Stimulated activated CD8-positive, alpha-beta memory T cell treated with anti-CD3 and anti-CD28 coated beads, Interleukin-15, amount 100 ng/mL, for 48 hours (primary cell): ENCODE measurements at regions not wholly inside any gene's neighbourhood (a gene's known extent, or its start where the extent isn't known, plus 50 kb on each side); places are given as distances from the start of the nearest gene placed in this dataset.

Source experiments
- DNase-seq, 2 donors: peaks; one replicate each; pipeline ENCODE4 v3.0.0-alpha.2; 2020; ENCODE audit warnings: low read depth in 2 of 2

DNA sequence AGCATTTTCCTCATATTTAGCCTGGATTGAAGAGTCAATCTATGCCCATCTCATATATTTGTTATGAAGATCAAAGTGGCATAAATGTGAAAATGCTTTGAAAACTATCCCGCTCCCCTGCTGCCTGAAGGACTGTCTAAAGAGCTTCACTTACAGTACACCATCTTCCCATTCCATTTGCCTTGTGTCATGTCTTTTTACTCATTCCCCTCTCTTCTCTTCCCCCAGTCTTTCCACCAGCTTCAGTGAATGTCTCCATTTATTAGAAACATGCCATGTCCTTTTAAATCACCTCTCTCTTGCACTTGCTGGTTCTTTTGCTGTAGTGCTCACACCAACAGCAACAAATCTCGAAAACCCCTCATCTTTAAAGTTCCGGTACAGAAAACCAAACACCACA lies 192.7 kb upstream of the SGCD start:
- no peak for DNase-seq

DNA sequence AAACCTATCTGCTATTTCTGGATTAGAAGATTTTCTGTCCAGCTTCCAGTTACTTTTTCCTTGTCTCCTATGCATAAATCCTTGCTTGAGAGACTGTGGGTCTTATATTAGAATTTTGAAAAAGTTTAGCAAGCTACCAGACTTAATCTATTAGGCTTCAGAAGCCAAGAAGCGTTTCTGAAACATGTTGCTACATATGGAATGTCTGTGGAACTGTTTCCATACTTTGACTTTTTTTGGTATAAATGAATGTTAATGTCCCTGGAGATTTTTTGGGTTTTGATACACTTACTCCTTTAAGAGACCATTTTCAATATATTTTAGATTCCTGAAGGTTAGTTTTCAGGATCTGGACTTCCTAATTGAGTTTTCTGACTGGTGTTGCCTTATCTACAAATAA lies 191.4 kb upstream of the SGCD start:
- no peak for DNase-seq

DNA sequence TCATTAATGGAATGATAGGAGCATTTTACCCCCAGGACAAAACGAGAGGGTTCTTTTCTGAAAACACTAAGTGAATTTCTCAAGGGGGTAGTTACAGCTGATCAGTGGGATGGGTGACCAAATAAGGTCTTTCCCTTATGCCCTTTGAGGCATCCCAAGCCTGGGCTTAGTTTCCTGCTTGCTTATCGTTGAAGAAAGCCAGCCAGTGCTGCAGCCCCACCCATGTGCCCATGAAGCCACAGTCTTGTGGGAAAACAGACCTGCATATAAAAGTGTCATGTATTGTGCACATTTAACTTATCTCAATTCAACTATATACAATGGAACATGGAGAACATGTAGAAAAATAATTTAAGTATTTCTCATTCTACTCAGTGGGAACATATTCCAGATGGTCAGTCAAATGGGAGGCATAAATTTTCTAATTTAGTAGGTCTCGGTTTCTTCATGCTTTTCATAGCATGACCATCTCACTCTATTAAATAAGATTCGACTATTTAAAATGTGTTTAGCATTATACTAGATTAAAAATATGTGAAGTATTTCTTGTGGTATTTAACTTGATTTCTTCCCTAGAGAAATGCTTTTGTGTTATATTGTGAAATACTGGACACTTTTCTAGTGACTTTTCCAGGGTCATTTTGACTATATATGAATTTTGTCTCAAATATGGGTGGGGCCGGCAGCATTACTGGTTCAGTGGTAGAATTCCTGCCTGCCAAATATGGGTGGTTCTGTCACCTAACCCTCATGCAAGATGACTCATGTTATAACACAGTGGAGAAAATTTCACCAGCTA lies 189.7 kb upstream of the SGCD start:
- DNase-seq, result no peak

DNA sequence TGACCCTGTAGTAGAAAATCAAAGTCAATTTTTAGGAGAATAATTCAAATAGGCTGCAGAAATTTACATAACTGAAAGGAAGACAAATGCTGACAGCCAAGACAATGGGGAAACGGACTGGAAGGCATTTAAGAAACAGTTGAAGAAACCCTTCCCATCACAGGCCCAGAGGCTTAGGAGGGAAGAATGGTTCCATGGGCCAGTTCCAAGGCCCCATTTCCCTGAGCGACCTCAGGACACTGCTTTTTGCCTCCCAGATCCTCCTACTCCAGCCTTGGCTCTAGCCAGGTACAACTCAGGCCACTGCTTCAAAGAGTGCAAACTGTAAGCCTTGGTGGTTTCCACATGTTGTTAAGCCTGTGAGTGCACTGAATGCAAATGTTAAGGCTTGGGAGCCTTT lies 184.1 kb upstream of the SGCD start:
- DNase-seq, result no peak

DNA sequence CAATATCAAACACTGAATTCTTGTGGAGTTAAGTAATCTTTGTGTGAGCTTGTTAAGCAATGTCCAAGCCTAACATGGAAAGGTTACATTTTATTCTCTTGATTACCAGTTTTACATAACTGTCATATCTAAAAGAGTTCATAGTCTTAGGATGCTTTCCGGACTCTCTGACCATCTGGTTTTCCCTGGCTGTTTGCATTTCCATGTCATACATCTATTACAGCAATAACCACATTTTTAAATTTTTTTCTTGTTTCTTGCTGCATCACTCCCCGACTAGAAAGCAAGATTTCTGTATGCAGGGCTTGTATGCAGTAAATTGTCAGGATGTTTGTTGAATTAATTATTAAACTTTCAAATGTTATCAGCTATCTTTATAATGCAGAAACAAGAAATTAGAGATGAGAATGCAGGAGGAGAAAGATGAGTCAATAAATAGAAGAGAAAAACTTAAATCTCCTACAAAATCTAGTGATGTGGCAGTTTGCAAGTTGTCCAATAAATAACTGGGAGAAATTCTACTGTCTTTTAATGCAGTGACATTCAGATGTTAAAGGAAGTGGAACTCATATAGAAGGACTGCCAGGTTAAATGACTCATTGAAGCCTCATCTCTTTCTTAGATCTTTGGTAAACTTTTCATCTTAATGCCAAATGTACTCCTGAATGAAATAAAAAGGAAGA lies 179.6 kb upstream of the SGCD start:
- DNase-seq, result no peak

DNA sequence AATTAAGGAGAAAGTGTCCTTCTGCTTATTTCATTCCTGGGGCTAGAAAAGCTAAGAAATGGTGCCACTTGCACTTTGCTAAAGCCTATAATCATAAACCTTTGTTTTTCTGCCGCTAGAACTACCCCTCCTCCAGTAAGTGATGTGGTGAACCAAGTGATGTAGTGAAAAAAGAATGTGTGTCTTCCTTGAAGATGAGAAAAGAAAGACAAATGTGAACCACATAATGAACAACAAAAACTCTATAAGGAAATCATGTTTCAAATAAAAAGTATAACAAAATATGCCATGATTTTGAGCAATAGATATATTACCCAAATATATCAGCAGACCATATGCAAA lies 179.0 kb upstream of the SGCD start:
- DNase-seq, result no peak

DNA sequence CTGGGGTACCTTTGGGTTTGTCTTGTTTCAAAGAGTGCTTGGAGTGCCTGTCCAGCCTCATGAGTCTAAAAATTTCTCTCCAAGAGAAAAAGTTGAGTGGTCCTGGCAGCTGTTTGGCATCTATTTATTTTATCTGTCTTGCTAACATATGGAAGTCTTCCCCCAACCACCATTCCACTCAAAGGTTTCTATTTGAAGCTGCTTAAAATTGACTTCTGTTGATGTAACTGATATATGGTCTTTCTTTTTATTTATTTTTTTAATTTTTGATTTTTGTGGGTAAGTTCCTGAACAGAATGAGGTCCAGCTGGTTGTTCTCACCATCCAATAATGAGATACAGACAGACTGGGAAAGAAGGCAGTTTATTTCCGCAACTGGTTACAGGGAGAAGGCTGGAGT lies 178.7 kb upstream of the SGCD start:
- DNase-seq, result no peak

DNA sequence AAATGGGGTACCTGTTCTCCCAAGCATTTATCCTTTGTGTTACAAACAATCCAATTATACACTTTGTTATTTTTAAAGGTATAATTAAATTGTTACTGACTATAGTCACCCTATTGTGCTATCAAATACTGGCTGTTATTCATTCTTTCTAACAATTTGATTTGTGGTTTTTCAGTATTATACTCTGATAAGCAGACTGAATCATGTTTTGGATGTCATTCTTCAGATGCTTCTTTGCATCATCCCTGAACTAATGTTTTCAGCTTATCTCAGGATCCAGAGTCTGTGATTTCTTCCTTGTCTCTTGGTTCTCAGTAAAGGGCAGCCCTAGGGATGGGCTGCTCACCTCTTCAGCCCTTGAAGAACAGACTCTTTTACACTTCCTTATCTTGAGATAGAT lies 177.8 kb upstream of the SGCD start:
- no peak for DNase-seq

DNA sequence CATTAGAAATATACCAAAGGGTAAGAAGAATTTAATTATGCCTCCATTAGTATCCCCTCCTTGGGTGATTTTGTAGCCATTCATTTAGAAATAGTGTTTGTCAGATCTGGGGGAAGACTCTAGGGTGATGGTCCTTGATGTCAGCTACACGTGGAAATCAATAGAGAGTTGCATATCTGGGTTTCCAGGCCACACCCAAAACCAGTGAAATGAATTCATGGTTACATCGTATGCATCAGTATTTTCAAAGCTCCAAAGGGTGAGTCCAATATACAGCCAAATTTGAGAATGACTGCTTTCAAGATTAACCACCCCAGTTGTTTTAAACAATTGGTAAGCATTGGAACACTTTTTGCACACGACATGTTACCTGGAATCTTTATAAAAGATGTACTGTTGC lies 173.4 kb upstream of the SGCD start:
- DNase-seq, result no peak

DNA sequence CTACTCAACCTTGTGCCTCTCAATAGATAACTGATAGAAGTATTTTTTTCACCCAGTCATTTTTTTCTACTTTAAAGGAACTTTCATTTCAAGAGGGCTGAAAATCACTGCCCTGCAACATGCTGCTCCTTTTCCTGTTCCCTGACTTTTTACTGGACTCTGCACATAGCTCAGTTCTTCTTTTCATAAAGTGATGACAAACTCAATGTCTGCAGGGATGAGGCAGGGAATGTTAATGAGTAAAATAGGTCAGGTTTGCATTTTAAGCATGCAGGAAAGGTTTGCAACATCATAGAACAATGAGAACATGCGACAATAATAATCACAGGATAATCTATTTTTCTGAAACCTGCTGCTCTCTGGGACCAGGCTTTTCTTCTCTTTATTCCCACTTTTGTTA lies 172.2 kb upstream of the SGCD start:
- no peak for DNase-seq

DNA sequence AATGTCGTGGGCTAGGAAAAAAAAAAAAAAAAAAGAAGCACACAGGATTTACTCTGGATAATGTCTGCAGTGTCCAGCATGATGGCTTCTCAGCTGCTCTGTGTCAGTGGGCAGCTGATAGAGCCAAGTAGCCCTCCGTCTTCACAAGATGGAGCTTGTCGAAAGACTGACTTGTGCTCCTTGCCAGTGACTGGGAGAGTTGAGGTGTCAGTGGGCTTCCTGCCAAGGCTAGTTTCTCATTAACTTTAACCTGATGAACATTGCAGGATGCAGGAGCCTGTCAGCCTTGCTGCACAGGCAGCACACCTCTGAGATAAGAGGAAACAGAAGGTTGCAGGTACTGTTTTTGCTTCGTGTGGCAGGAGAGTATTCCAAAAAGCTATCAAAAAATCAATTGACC lies 171.4 kb upstream of the SGCD start:
- DNase-seq, result no peak

DNA sequence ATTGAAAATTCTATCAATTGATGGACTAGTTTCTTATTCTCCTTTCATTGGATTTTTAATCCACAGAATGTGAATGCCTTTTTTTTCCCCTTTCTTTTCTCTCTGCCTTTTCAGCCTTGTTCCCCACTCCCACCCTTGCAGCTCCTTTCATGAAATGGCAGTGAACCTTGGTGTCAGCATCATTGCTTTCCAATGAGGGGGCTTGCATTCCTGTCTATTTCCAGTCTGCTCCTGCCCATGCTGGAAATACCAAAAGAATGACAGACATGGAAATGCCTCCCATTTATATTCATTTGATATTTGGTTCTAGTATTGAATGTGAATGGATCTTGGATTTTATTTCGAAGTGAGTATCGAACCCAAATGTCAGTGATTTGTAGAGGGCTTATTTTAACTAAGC lies 162.7 kb upstream of the SGCD start:
- DNase-seq, result no peak

DNA sequence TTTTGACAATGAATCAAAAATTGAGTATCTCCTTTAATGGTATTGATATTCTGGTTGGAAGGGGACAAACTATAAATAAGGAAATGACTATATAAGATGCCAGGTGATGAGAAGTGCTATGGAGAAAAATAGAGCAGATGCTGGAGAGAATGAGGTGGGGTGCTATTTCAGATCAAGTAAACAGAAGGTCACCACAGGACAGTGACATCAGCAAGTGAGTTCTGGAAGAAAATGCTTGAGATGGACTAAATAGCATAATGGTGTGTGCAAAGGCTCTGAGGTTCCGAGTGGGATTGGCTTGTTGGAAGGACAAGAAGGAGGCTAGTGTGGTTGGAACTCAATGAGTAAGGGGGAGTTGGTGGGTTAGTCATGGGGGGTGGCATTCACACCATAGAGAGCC lies 157.5 kb upstream of the SGCD start:
- DNase-seq, result no peak

DNA sequence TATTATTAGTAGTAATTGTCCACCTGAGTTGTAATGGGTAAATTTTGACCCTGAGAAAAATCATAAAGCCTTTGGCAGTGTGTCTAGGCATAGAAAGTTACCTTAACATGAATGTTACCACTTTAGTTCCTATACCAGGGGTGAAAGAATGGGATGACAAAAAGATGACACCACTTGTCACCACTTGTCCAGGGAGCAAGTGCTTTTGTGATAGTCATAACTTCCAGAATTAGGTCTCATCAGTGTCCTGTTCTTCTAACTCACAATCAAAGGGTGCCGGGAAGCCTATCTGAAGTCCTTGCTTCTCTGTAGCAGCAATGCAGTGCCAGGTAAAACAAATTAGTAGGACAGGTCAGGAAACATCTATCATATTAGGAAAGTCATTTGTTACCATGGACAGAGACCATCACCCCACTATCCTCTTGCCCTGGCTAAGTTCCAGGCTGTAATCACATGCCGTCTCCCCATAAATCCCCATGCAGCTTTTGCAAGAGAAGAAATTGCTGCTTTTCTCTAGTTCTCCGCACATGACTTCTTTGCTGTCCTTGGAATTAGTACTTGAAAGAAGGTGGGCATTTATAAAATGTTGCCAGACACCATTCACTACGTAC lies 156.5 kb upstream of the SGCD start:
- no peak for DNase-seq

DNA sequence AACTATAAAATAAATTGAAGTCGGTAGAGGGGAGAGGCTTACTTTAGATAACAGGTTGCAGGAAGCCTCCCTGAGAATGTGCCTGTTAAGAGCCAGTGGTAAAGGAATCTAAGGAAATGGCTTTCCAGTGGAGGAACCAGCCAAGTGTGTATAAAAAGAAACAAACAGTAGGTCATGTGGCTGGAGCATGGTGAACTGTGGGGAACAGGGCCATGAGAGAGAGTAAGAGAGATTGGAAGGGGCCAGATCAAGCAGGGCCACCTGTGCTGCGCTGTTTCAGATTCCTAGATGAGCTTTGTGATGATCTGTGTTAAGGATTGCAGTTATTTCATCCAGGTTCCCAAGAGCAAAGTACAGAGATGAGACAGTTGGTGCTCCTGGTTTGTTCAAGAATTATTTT lies 152.7 kb upstream of the SGCD start:
- no peak for DNase-seq

DNA sequence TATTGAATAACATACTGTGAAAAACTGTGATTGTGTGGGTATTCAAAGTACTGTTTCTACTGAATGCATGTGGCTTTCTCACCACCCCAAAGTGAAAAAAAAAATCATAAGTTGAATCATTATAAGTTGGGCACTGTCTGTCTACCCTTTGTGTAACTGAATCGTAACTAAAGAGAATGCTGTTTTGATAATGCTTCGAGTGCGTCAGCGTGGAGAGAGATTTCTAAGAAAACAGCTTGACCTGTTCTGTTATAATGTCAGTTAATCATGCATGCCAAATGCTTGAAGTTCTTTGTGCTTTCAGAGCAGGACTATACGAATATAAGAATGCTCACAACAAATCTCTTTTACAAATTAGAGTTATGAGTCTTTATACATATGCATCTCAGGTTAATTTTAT lies 148.8 kb upstream of the SGCD start:
- no peak for DNase-seq

DNA sequence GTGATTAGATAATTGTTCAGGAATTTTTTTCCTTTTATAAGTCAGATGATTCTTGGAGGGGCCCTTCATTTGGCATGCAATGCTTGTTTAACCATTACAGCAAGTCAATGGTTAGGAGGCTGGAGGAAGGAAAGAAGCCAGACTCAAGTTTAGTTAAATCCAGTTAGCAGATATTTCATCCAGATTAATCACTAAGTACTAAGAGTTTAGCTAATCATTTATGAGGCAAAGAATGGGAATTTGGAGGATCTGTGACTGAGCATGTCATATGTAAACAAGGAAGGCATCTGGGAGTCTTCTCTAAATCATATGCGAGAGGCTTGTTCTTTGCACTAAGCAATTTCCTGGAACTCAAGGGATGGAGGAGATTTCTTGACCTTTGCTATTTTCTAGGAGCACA lies 145.3 kb upstream of the SGCD start:
- no peak for DNase-seq

DNA sequence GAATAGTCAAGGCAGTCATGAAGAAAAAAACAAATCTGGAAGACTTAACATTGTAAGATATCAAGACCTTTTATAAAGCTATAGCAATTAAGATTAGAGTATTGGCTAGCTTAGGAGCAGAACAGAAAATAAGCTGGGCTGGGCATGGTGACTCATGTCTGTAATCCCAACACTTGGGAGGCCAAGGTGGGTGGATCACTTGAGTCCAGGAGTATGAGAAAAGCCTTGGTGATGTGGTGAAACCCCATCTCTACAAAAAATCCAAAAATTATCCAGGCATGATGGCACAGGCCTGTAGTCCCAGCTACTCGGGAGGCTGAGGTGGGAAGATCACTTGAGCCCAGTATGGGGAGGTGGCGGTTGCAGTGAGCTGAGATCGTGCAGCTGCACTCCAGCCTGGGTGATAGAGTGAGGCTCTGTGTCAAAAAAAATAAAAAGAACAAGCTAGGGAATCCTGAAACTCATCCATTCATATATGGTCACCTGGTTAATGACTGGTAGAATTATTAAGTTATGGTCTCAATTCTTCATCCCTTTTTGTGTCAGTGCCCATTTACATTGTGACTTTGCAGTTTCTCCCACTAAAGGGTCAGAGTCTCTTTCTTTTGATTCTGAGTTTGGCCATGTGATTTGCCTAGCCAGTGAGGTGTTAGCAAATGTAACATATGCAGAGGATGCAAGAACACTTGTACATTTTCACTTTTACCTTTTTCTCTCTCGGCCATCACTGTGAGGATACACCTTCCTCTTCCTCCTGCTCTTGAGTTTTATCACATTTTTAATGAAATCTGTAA lies 144.6 kb upstream of the SGCD start:
- DNase-seq, result no peak

DNA sequence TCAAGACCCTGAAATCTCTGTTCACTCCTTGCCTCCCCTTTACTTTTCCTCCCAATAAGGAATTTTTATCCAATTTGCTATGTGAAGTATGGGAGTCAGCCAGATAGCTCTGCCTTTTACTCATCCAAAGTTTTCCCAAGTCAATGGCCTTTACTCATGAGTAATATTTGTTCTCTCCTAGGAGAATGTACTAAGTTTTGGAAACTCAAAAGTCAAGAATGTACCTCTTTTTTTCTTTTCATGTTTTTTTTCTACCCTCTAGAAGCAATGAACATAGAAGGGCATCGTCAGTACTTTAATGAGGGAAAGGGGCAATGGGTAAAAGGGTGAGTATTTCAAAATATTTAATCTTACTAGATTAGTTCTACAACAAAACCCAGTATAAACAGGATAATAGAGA lies 140.2 kb upstream of the SGCD start:
- DNase-seq, result no peak

DNA sequence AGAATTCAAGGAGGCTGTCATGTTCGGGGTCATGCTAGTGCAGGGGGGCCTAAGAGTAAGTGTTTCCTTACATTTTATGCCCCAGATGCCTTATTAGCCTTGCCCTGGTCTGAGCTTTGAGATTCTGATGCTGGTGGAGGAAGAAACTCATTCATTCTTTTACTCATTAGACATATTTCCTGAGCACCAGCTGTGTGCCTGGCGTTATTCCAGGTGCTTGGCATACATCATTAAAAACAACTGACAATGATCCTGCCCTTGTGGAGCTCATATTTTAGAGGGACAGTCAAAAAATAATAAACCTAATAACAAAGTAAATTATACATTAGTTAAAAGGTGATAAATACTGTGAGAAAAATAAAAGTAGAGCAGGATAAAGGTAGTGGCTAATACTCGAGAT lies 138.9 kb upstream of the SGCD start:
- DNase-seq, result no peak

DNA sequence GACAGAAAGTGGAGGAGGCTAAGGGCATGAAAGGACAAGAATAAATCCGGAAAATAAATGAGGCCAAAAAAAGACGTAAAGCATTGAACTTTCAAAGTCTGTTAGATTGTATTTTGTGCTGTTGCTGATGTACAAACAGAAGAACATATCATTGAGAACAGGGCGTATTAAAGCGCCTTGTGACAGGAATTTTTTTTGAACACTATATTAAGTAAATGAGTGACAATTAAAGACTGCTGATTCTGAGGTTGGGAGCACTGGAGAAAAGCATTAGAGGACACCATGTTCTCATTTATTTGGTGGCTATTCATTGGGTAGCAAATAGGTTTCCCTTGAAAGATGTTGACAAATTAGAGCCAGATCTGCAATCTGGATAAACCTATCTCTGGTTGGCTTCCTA lies 137.3 kb upstream of the SGCD start:
- no peak for DNase-seq

DNA sequence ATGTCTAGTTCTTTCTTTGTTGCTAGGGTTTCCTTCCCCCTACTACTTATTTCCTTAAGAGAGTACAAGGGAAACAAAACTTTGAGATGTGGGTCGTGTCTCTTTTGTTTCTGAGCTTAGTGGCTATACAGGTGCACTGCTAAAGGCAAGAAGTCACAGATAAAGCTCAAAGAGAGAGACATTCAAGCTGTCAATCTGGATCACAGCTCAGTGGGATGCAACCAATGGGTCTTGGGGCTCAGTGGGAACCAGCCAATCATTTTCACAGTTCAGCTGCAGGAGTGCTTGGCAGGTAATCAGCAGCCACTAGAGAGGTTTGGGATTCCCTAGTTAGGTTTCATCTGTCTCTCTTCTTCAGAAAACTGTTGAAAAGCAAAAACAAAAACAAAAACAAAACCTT lies 135.4 kb upstream of the SGCD start:
- DNase-seq, result no peak
